Nephron (organoid): ENCODE measurements at regions not wholly inside any gene's neighbourhood (a gene's known extent, or its start where the extent isn't known, plus 50 kb on each side); places are given as distances from the start of the nearest gene placed in this dataset.
A peak's percentile ranks its signal among the peaks of the same experiment; 100 is the strongest.

Experiments
- H3K27ac Mint-ChIP-seq, 3 experiments: 2 replicates each; pipeline ENCODE4 v1.8.0; 2020; ENCODE audit warnings: mixed read lengths in 3 of 3, mild to moderate bottlenecking in 2 of 3, moderate library complexity in 1 of 3
- H3K27me3 Mint-ChIP-seq: 2 replicates; pipeline ENCODE4 v1.8.0; 2021; ENCODE audit warnings: low read depth, mild to moderate bottlenecking, moderate library complexity, mixed read lengths
- H3K36me3 Mint-ChIP-seq: 2 replicates; pipeline ENCODE4 v1.8.0; 2020; ENCODE audit warnings: low read depth, mixed read lengths
- H3K4me1 Mint-ChIP-seq: 2 replicates; pipeline ENCODE4 v1.8.0; 2020; ENCODE audit warnings: mixed read lengths
- H3K4me3 Mint-ChIP-seq, 3 experiments: 2 replicates each; pipeline ENCODE4 v1.8.0; 2020; ENCODE audit warnings: mild to moderate bottlenecking in 3 of 3, mixed read lengths in 3 of 3, moderate library complexity in 2 of 3
- H3K9me3 Mint-ChIP-seq: 2 replicates; pipeline ENCODE4 v1.8.0; 2020; ENCODE audit warnings: mixed read lengths
- CTCF ChIP-seq, 3 experiments: fragments of 200-600 bp; sonication (generic); IDR thresholded peaks; one replicate each; pipeline ENCODE4 v1.5.0; 2021; ENCODE audit warnings: antibody characterized with exemption in 3 of 3; ENCODE audit not compliant: unreplicated experiment in 3 of 3

GRCh38 chr16:86632206-86632605 is 53.9 kb downstream of the FOXL1 start:
- H3K4me3 Mint-ChIP-seq: no peak overlapping the region
- TF ChIP-seq CTCF (IDR thresholded peaks at IDR 0.05; ENCODE audit: unreplicated experiment in 3 of 3): no peak
- H3K36me3 Mint-ChIP-seq: no peaks in the 10 kb centered on the region
- H3K4me1 Mint-ChIP-seq: peaks cover 22% of the 10 kb centered on the region
- no peak overlapping the region for H3K27ac Mint-ChIP-seq
- no peaks in the 10 kb centered on the region for H3K9me3 Mint-ChIP-seq
- peaks cover 22% of the 10 kb centered on the region for H3K27me3 Mint-ChIP-seq

GRCh38 chr16:86632944-86633343 is 54.6 kb downstream of the FOXL1 start:
- no peaks in the 10 kb centered on the region for H3K36me3 Mint-ChIP-seq
- no peaks in the 10 kb centered on the region for H3K9me3 Mint-ChIP-seq
- no peak overlapping the region for H3K4me3 Mint-ChIP-seq
- H3K27ac Mint-ChIP-seq: no peak overlapping the region
- H3K4me1 Mint-ChIP-seq: peaks cover 30% of the 10 kb centered on the region
- TF ChIP-seq CTCF (IDR thresholded peaks at IDR 0.05; ENCODE audit: unreplicated experiment in 3 of 3): no peak
- H3K27me3 Mint-ChIP-seq: peaks cover 22% of the 10 kb centered on the region

- no peak for TF ChIP-seq CTCF (IDR thresholded peaks at IDR 0.05; ENCODE audit: unreplicated experiment in 3 of 3)
- Mint-ChIP-seq H3K4me1 (peaks cover 35% of the 10 kb centered on the region), H3K27ac (no peak overlapping the region), H3K9me3 (no peaks in the 10 kb centered on the region), H3K27me3 (peaks cover 36% of the 10 kb centered on the region), H3K36me3 (no peaks in the 10 kb centered on the region), H3K4me3 (no peak overlapping the region)
These were observed 55.9 kb downstream of the FOXL1 start for GRCh38 chr16:86634292-86634691.

- Mint-ChIP-seq H3K4me1 (peaks cover 33% of the 10 kb centered on the region), H3K27ac (peak overlapping the region in 2 of 3 experiments; percentile 45 to 62), H3K4me3 (peak overlapping the region in 1 of 3 experiments; percentile 10), H3K36me3 (peaks cover 3% of the 10 kb centered on the region), H3K9me3 (no peaks in the 10 kb centered on the region), H3K27me3 (peaks cover 34% of the 10 kb centered on the region)
- TF ChIP-seq CTCF (IDR thresholded peaks at IDR 0.05; ENCODE audit: unreplicated experiment in 3 of 3): no peak
These were observed 57.0 kb downstream of the FOXL1 start for GRCh38 chr16:86635176-86635876.

- H3K9me3 Mint-ChIP-seq: no peaks in the 10 kb centered on the region
- peaks cover 3% of the 10 kb centered on the region for H3K36me3 Mint-ChIP-seq
- H3K27me3 Mint-ChIP-seq: peaks cover 30% of the 10 kb centered on the region
- no peak overlapping the region for H3K4me3 Mint-ChIP-seq
- no peak for TF ChIP-seq CTCF (IDR thresholded peaks at IDR 0.05; ENCODE audit: unreplicated experiment in 3 of 3)
- H3K4me1 Mint-ChIP-seq: peaks cover 31% of the 10 kb centered on the region
- peak overlapping the region in 2 of 3 experiments; percentile 34 to 45 for H3K27ac Mint-ChIP-seq
These were observed 57.6 kb downstream of the FOXL1 start for GRCh38 chr16:86635926-86636325.

- TF ChIP-seq CTCF (IDR thresholded peaks at IDR 0.05; ENCODE audit: unreplicated experiment in 3 of 3): no peak
- Mint-ChIP-seq H3K9me3 (no peaks in the 10 kb centered on the region), H3K27me3 (peaks cover 24% of the 10 kb centered on the region), H3K4me3 (no peak overlapping the region), H3K4me1 (peaks cover 31% of the 10 kb centered on the region), H3K36me3 (peaks cover 3% of the 10 kb centered on the region), H3K27ac (no peak overlapping the region)
These were observed 59.4 kb downstream of the FOXL1 start for GRCh38 chr16:86637744-86638143.
